B cell (primary cell): ENCODE measurements at regions not wholly inside any gene's neighbourhood (a gene's known extent, or its start where the extent isn't known, plus 50 kb on each side); places are given as distances from the start of the nearest gene placed in this dataset.

Source experiments
- ATAC-seq: fragments of 200-7000 bp; cut with Tn5 transposase; one replicate; pipeline ENCODE4 v1.10.0; 2021; ENCODE audit warnings: low read depth, mild to moderate bottlenecking, moderate number of reproducible peaks, moderate library complexity
- CTCF ChIA-PET: fragments of 350-600 bp; sonication (Branson Sonifier 250); formaldehyde crosslinking; loops from one replicate; lab custom pipeline; 2021; ENCODE audit warnings: antibody characterized with exemption, inconsistent platforms; lab: Charles Lee
- POLR2A ChIA-PET: fragments of 350-600 bp; sonication (Branson Sonifier 250); formaldehyde crosslinking; loops from one replicate; lab custom pipeline; 2021; ENCODE audit warnings: antibody characterized with exemption; lab: Charles Lee
- DNase-seq: peaks from one replicate; pipeline ENCODE4 v3.0.0; 2013
- H2AFZ ChIP-seq: 2 replicates; pipeline ENCODE4 v1.6.1; 2012; ENCODE audit warnings: mild to moderate bottlenecking, low read depth, low read length; ENCODE audit not compliant: insufficient read depth, poor library complexity, severe bottlenecking
- H3K27ac ChIP-seq, 2 donors: 1 replicate in 1 of 2; 2 replicates in 1 of 2; pipeline ENCODE4 v1.5.1; 2012 to 2013; ENCODE audit warnings: low read length in 2 of 2, mild to moderate bottlenecking in 2 of 2, moderate library complexity in 1 of 2
- H3K27me3 ChIP-seq, 4 experiments: fragments of 200-600 bp in 1 of 4; sonication (generic) in 1 of 4; replicated peaks in 1 of 4; 1 replicate in 2 of 4; 2 replicates in 2 of 4; pipeline versions ENCODE4 v1.6.1 to v1.7.0; 2013 to 2016; ENCODE audit warnings: low read length in 3 of 4, mild to moderate bottlenecking in 2 of 4, mixed read lengths in 1 of 4, moderate library complexity in 1 of 4; ENCODE audit not compliant: insufficient read depth in 4 of 4, control insufficient read depth in 3 of 4; ENCODE audit errors: control extremely low read depth in 1 of 4
- H3K36me3 ChIP-seq, 2 experiments: replicated peaks in 1 of 2; 1 replicate in 1 of 2; 2 replicates in 1 of 2; pipeline versions ENCODE4 v1.6.1 to v1.7.1; 2013; ENCODE audit warnings: low read length in 1 of 2; ENCODE audit not compliant: insufficient read depth in 2 of 2, control insufficient read depth in 1 of 2; ENCODE audit errors: control extremely low read depth in 1 of 2, extremely low read depth in 1 of 2
- H3K4me1 ChIP-seq, 2 donors: fragments of 200-600 bp in 1 of 2; sonication (generic) in 1 of 2; 1 replicate in 1 of 2; 2 replicates in 1 of 2; pipeline versions ENCODE4 v1.5.1 to v1.6.1; 2013 to 2017; ENCODE audit warnings: low read length in 2 of 2; ENCODE audit not compliant: control insufficient read depth in 2 of 2, insufficient read depth in 2 of 2
- H3K4me2 ChIP-seq: replicated peaks from 2 replicates; pipeline ENCODE3; 2012; ENCODE audit warnings: mild to moderate bottlenecking, low read depth, low read length; ENCODE audit not compliant: poor library complexity, severe bottlenecking
- H3K4me3 ChIP-seq, 5 experiments: fragments of 200-600 bp in 1 of 5; sonication (generic) in 1 of 5; 1 replicate in 3 of 5; 2 replicates in 2 of 5; pipeline versions ENCODE4 v1.5.1 to v1.7.0; 2011 to 2016; ENCODE audit warnings: low read length in 4 of 5, mild to moderate bottlenecking in 4 of 5, low read depth in 2 of 5, control low read depth in 1 of 5, moderate library complexity in 1 of 5; ENCODE audit not compliant: insufficient read depth in 1 of 5; ENCODE audit errors: control extremely low read depth in 1 of 5, extremely low read depth in 1 of 5
- H3K79me2 ChIP-seq: fragments of 200-600 bp; sonication (generic); one replicate; pipeline ENCODE4 v1.6.0; 2016; ENCODE audit warnings: low read length; ENCODE audit not compliant: control insufficient read depth, insufficient read depth
- H3K9ac ChIP-seq: fragments of 200-600 bp; sonication (generic); 2 replicates; pipeline ENCODE4 v1.6.1; 2017; ENCODE audit warnings: mild to moderate bottlenecking, low read length, moderate library complexity
- H3K9me3 ChIP-seq, 3 donors: one replicate each; pipeline versions ENCODE4 v1.6.1 to v1.7.1; 2013; ENCODE audit warnings: low read length in 2 of 3; ENCODE audit not compliant: control insufficient read depth in 2 of 3, insufficient read depth in 1 of 3; ENCODE audit errors: control extremely low read depth in 1 of 3
- H4K20me1 ChIP-seq: 2 replicates; pipeline ENCODE4 v1.6.0; 2012; ENCODE audit warnings: mild to moderate bottlenecking, low read length; ENCODE audit not compliant: insufficient read depth, control insufficient read depth, poor library complexity, severe bottlenecking
- H3K27ac Mint-ChIP-seq: one replicate; pipeline ENCODE4 v1.8.0; 2021; ENCODE audit warnings: mixed read lengths
- H3K27me3 Mint-ChIP-seq: one replicate; pipeline ENCODE4 v1.8.0; 2021; ENCODE audit warnings: mixed read lengths
- H3K4me1 Mint-ChIP-seq: one replicate; pipeline ENCODE4 v1.8.0; 2021; ENCODE audit warnings: mixed read lengths
- H3K4me3 Mint-ChIP-seq: one replicate; pipeline ENCODE4 v1.8.0; 2021; ENCODE audit warnings: mixed read lengths
- H3K9me3 Mint-ChIP-seq: one replicate; pipeline ENCODE4 v1.8.0; 2022; ENCODE audit warnings: mixed read lengths; ENCODE audit not compliant: insufficient read depth
- CTCF ChIP-seq: fragments of 200-600 bp; IDR thresholded peaks from one replicate; pipeline ENCODE4 v1.8.0; 2022; ENCODE audit warnings: antibody characterized with exemption, mild to moderate bottlenecking
- EZH2 ChIP-seq: IDR thresholded peaks from 2 replicates; pipeline ENCODE4 v1.6.1; 2012; ENCODE audit warnings: borderline replicate concordance, low read depth, mild to moderate bottlenecking, moderate library complexity, low read length; ENCODE audit not compliant: insufficient read depth, poor library complexity, severe bottlenecking
- WGBS: methylation state at CpG from one replicate; pipeline ENCODE4 v1.1.5; 2013; ENCODE audit warnings: missing lambda C conversion rate; ENCODE audit not compliant: insufficient coverage; 5-methylcytosine and 5-hydroxymethylcytosine counted together
- intact Hi-C: fragments of 100-400 bp; cut with micrococcal nuclease; formaldehyde crosslinking; loops from one replicate; pipeline ENCODE4 v1.10.0; 2022

GRCh38 chr10:131420867-131421266 lies 109.3 kb upstream of the TCERG1L start:
- Histone ChIP-seq H3K27ac (no peak overlapping the region), H3K9me3 (peaks cover 0 to 23% (median 0%) of the 10 kb centered on the region in 3 donors), H3K79me2 (no peaks in the 10 kb centered on the region), H2AFZ (no peak overlapping the region), H3K4me1 (no peaks in the 10 kb centered on the region), H3K27me3 (no peaks in the 10 kb centered on the region), H3K9ac (no peak overlapping the region), H3K4me2 (no peak overlapping the region), H3K36me3 (no peaks in the 10 kb centered on the region), H4K20me1 (no peaks in the 10 kb centered on the region), H3K4me3 (no peak overlapping the region)
- CTCF ChIA-PET = no interaction called here
- peaks cover 5% of the 10 kb centered on the region for H3K9me3 Mint-ChIP-seq
- no peaks in the 10 kb centered on the region for H3K4me1 Mint-ChIP-seq
- H3K4me3 Mint-ChIP-seq = no peak overlapping the region
- WGBS = 100% methylated on average over 1 of the region's 1 CpG
- H3K27me3 Mint-ChIP-seq = no peaks in the 10 kb centered on the region
- POLR2A ChIA-PET = no interaction called here
- DNase-seq (no peak), ATAC-seq (no peak)
- TF ChIP-seq CTCF (no peak), EZH2 (no peak)
- H3K27ac Mint-ChIP-seq = no peak overlapping the region
- intact Hi-C loops = no loop called here

GRCh38 chr10:131421381-131421780 lies 109.9 kb upstream of the TCERG1L start:
- no peak for ATAC-seq
- no peak overlapping the region for H3K27ac Mint-ChIP-seq
- ChIA-PET CTCF (interaction anchor here (0.9 kb wide), 1 partner anchor 8 kb away, joined by 3 read pairs; no protein-coding TSS in a partner anchor), POLR2A (no interaction called here)
- intact Hi-C loops = no loop called here
- TF ChIP-seq CTCF = no peak
- TF ChIP-seq EZH2 = no peak
- Histone ChIP-seq H3K9me3 (peaks cover 0 to 23% (median 0%) of the 10 kb centered on the region in 3 donors), H3K4me2 (no peak overlapping the region), H3K9ac (no peak overlapping the region), H3K27ac (no peak overlapping the region), H3K36me3 (no peaks in the 10 kb centered on the region), H3K4me3 (no peak overlapping the region), H3K27me3 (no peaks in the 10 kb centered on the region), H4K20me1 (no peaks in the 10 kb centered on the region), H3K4me1 (no peaks in the 10 kb centered on the region), H3K79me2 (no peaks in the 10 kb centered on the region), H2AFZ (no peak overlapping the region)
- no peaks in the 10 kb centered on the region for H3K27me3 Mint-ChIP-seq
- no peak for DNase-seq
- peaks cover 4% of the 10 kb centered on the region for H3K9me3 Mint-ChIP-seq
- WGBS = 75% methylated on average over 2 of the region's 5 CpGs
- H3K4me3 Mint-ChIP-seq = no peak overlapping the region
- no peaks in the 10 kb centered on the region for H3K4me1 Mint-ChIP-seq
